CD4-positive, alpha-beta T cell (primary cell): ENCODE measurements at regions not wholly inside any gene's neighbourhood (a gene's known extent, or its start where the extent isn't known, plus 50 kb on each side); places are given as distances from the start of the nearest gene placed in this dataset.

ENCODE experiments used
- ATAC-seq: fragments of 200-7000 bp; cut with Tn5 transposase; one replicate; pipeline ENCODE4 v1.10.0; 2022; ENCODE audit warnings: mild to moderate bottlenecking; ENCODE audit not compliant: poor library complexity
- CTCF ChIA-PET: fragments of 350-600 bp; sonication (Branson Sonifier 250); formaldehyde crosslinking; loops from one replicate; lab custom pipeline; 2021; ENCODE audit warnings: antibody characterized with exemption, inconsistent platforms; lab: Charles Lee
- POLR2A ChIA-PET: fragments of 350-600 bp; sonication (Branson Sonifier 250); formaldehyde crosslinking; loops from one replicate; lab custom pipeline; 2021; ENCODE audit warnings: antibody characterized with exemption, inconsistent platforms; lab: Charles Lee
- DNase-seq, 14 experiments: peaks; one replicate each; pipeline ENCODE4 v3.0.0-alpha.2; 2013 to 2020; ENCODE audit warnings: mixed read lengths in 2 of 14
- H3K27ac ChIP-seq, 2 donors: one replicate each; pipeline versions ENCODE4 v1.5.1 to v1.7.0; 2013; ENCODE audit warnings: low read length in 2 of 2, low read depth in 1 of 2, mild to moderate bottlenecking in 1 of 2
- H3K27me3 ChIP-seq, 2 experiments: 1 replicate in 1 of 2; 2 replicates in 1 of 2; pipeline versions ENCODE4 v1.6.1 to v1.7.0; 2013; ENCODE audit warnings: low read length in 2 of 2, control low read depth in 1 of 2, mild to moderate bottlenecking in 1 of 2, moderate library complexity in 1 of 2; ENCODE audit not compliant: insufficient read depth in 2 of 2, control insufficient read depth in 1 of 2
- H3K36me3 ChIP-seq: one replicate; pipeline ENCODE4 v1.6.1; 2013; ENCODE audit warnings: low read length, control low read depth; ENCODE audit not compliant: insufficient read depth
- H3K4me1 ChIP-seq: one replicate; pipeline ENCODE4 v1.6.1; 2013; ENCODE audit warnings: low read length, control low read depth; ENCODE audit not compliant: insufficient read depth
- H3K4me3 ChIP-seq: one replicate; pipeline ENCODE4 v1.5.1; 2013; ENCODE audit warnings: mild to moderate bottlenecking, low read length, moderate library complexity
- H3K9me3 ChIP-seq, 2 experiments: 1 replicate in 1 of 2; 2 replicates in 1 of 2; pipeline versions ENCODE4 v1.6.1 to v1.7.0; 2013; ENCODE audit warnings: low read length in 2 of 2, mild to moderate bottlenecking in 2 of 2, control low read depth in 1 of 2, moderate library complexity in 1 of 2; ENCODE audit not compliant: control insufficient read depth in 1 of 2, insufficient read depth in 1 of 2
- H3K27ac Mint-ChIP-seq: one replicate; pipeline ENCODE4 v1.8.0; 2020; ENCODE audit warnings: mixed read lengths
- H3K27me3 Mint-ChIP-seq: one replicate; pipeline ENCODE4 v1.8.0; 2021; ENCODE audit warnings: mixed read lengths
- H3K36me3 Mint-ChIP-seq: one replicate; pipeline ENCODE4 v1.8.0; 2021; ENCODE audit warnings: low read depth, mixed read lengths
- H3K4me1 Mint-ChIP-seq: one replicate; pipeline ENCODE4 v1.8.0; 2021; ENCODE audit warnings: low read depth, mixed read lengths
- H3K4me3 Mint-ChIP-seq: one replicate; pipeline ENCODE4 v1.8.0; 2020; ENCODE audit warnings: mild to moderate bottlenecking, mixed read lengths
- H3K9me3 Mint-ChIP-seq: one replicate; pipeline ENCODE4 v1.8.0; 2020; ENCODE audit warnings: mixed read lengths
- intact Hi-C, 2 experiments: fragments of 100-400 bp; cut with DNase I in 1 of 2; cut with micrococcal nuclease in 1 of 2; formaldehyde crosslinking; loops; one replicate each; pipeline versions ENCODE4 v1.15.1 to v1.9.0; 2023 to 2025; cut with DNase I, micrococcal nuclease
- TF ChIP-seq, protein P1 (sequence below): fragments of 200-600 bp; IDR thresholded peaks from one replicate; pipeline ENCODE4 v1.8.0; 2022; ENCODE audit warnings: antibody characterized with exemption, mild to moderate bottlenecking

DNA sequence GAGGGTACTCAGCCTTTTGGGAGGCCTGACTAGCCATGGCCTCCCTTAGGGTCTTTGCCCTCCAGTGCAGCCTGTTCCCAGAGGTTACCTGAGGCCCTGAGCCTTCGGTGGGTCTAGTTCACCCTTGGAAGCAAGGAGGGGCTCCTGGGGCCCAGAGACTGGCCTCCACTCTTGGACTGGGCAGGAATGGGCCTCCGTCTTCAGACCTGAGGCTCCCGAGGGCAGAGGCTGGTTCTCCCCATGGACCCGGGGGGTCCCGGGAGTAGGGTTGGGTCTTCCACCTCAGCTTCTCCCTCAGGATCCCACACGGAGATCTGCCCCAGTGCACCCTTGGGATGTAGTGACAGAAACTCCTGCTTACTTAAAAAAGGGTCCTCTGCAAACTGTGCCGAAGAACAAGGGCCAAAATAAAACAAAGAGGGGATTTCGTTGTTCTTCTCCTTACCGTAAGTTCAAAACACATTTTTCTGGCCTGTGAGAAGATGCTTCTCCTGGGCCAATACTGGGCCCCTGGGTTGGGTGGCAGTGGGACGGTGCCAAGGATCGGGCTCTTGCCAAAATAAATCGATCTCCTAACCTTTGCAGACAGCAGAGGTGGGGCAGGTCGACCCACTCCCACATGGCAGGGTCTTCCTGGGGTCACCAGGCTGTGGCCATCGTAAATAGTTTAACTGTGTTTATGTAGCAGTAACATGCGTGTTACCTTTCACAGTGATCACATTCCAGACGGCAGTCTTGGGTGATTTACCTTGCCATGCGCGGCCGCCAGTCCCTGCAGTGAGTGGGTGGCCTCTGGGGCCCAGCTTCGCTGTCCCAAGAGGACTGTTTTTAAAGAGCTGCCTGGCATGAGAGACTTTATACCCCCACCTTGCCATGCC, 151.8 kb downstream of the VEGFA start:
- no peaks in the 10 kb centered on the region for H3K36me3 ChIP-seq
- intact Hi-C loops = no loop called here
- no peak overlapping the region for H3K4me3 ChIP-seq
- ATAC-seq = no peak
- ChIA-PET POLR2A (no interaction called here), CTCF (no interaction called here)
- Mint-ChIP-seq H3K27me3 (no peaks in the 10 kb centered on the region), H3K4me3 (no peak overlapping the region), H3K4me1 (peaks cover 29% of the 10 kb centered on the region), H3K9me3 (no peaks in the 10 kb centered on the region), H3K27ac (no peak overlapping the region), H3K36me3 (no peaks in the 10 kb centered on the region)
- peaks cover 23% of the 10 kb centered on the region for H3K4me1 ChIP-seq
- no peaks in the 10 kb centered on the region for H3K27me3 ChIP-seq
- no peaks in the 10 kb centered on the region for H3K9me3 ChIP-seq
- TF ChIP-seq, protein P1, sequence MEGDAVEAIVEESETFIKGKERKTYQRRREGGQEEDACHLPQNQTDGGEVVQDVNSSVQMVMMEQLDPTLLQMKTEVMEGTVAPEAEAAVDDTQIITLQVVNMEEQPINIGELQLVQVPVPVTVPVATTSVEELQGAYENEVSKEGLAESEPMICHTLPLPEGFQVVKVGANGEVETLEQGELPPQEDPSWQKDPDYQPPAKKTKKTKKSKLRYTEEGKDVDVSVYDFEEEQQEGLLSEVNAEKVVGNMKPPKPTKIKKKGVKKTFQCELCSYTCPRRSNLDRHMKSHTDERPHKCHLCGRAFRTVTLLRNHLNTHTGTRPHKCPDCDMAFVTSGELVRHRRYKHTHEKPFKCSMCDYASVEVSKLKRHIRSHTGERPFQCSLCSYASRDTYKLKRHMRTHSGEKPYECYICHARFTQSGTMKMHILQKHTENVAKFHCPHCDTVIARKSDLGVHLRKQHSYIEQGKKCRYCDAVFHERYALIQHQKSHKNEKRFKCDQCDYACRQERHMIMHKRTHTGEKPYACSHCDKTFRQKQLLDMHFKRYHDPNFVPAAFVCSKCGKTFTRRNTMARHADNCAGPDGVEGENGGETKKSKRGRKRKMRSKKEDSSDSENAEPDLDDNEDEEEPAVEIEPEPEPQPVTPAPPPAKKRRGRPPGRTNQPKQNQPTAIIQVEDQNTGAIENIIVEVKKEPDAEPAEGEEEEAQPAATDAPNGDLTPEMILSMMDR = no peak
- H3K27ac ChIP-seq = no peak overlapping the region
- DNase-seq = no peak

DNA sequence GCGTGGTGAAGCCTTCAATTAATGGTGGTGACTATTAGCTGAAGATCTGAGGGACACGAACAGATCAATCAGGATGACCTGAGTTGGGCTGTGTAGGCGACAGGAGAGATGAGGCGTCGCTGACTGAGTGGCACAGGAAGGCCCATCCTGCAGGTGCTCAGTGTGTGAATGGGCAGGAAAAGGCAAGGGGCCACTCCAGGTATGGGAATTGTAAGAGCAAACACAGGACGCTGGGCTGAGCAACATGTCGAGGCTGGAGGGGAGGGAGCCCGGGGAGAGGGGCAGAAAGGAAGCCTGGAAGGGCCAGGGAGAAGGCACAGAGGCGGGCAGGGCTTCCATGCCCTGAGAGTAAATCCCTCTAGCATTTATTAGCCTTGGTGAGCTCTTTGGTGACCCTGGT, 151.0 kb downstream of the VEGFA start:
- no peak for ATAC-seq
- Histone ChIP-seq H3K9me3 (no peaks in the 10 kb centered on the region), H3K36me3 (no peaks in the 10 kb centered on the region), H3K27ac (no peak overlapping the region), H3K4me1 (peaks cover 23% of the 10 kb centered on the region), H3K27me3 (peaks cover 0 to 3% of the 10 kb centered on the region in 2 experiments), H3K4me3 (no peak overlapping the region)
- H3K27me3 Mint-ChIP-seq = no peaks in the 10 kb centered on the region
- intact Hi-C loops = no loop called here
- no peak for DNase-seq
- no peak overlapping the region for H3K27ac Mint-ChIP-seq
- no peak overlapping the region for H3K4me3 Mint-ChIP-seq
- peaks cover 25% of the 10 kb centered on the region for H3K4me1 Mint-ChIP-seq
- TF ChIP-seq, protein P1 = no peak
- POLR2A ChIA-PET = no interaction called here
- CTCF ChIA-PET = no interaction called here
- H3K9me3 Mint-ChIP-seq = no peaks in the 10 kb centered on the region
- H3K36me3 Mint-ChIP-seq = no peaks in the 10 kb centered on the region

DNA sequence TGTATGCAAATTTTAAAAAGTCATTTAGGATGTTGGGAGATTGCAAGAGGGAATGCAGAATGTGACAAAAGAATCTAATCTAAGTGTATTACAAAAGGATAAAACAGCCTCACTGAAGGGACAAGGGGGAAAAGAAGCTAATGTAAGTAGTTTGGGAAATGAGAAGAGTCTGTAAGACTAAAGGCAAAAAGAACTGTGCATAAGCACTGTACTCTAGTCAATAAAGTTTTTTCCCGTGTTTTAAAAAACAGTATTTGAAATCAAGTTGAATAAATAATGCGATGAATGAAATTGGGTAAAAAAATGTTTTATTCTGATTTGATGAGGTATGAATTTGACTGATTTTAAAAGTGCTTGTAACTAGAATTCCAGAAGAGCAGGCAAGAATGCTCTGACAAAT, 149.8 kb downstream of the VEGFA start:
- no peaks in the 10 kb centered on the region for H3K27me3 Mint-ChIP-seq
- H3K9me3 Mint-ChIP-seq = no peaks in the 10 kb centered on the region
- ChIA-PET POLR2A (no interaction called here), CTCF (no interaction called here)
- no peak overlapping the region for H3K4me3 Mint-ChIP-seq
- ATAC-seq (no peak), DNase-seq (no peak)
- H3K4me3 ChIP-seq = no peak overlapping the region
- TF ChIP-seq, protein P1 = no peak
- no peak overlapping the region for H3K27ac ChIP-seq
- peaks cover 0 to 3% of the 10 kb centered on the region in 2 experiments for H3K27me3 ChIP-seq
- H3K9me3 ChIP-seq = no peaks in the 10 kb centered on the region
- no peaks in the 10 kb centered on the region for H3K36me3 Mint-ChIP-seq
- intact Hi-C loops = no loop called here
- peaks cover 23% of the 10 kb centered on the region for H3K4me1 ChIP-seq
- H3K4me1 Mint-ChIP-seq = peaks cover 19% of the 10 kb centered on the region
- no peak overlapping the region for H3K27ac Mint-ChIP-seq
- H3K36me3 ChIP-seq = no peaks in the 10 kb centered on the region
